PFSK-1 (cell line): ENCODE measurements at regions not wholly inside any gene's neighbourhood (a gene's known extent, or its start where the extent isn't known, plus 50 kb on each side); places are given as distances from the start of the nearest gene placed in this dataset.

Experiments used
- POLR2AphosphoS5 ChIP-seq: IDR thresholded peaks from 2 replicates; pipeline ENCODE4 v1.6.1; 2012; ENCODE audit warnings: low read depth, mild to moderate bottlenecking, control low read depth, low read length, moderate library complexity
- REST ChIP-seq, 2 experiments: IDR thresholded peaks; 2 replicates each; pipeline versions ENCODE4 v1.6.1 to v1.8.0; 2011 to 2012; ENCODE audit warnings: low read depth in 2 of 2, low read length in 2 of 2, control low read depth in 1 of 2, inconsistent platforms in 1 of 2, mild to moderate bottlenecking in 1 of 2, moderate library complexity in 1 of 2; ENCODE audit not compliant: insufficient read depth in 1 of 2
- SIN3A ChIP-seq: IDR thresholded peaks from 2 replicates; pipeline ENCODE4 v1.6.1; 2012; ENCODE audit warnings: mild to moderate bottlenecking, low read length, moderate library complexity, borderline replicate concordance; ENCODE audit not compliant: insufficient read depth
- TAF1 ChIP-seq: IDR thresholded peaks from 2 replicates; pipeline ENCODE4 v1.6.1; 2012; ENCODE audit warnings: low read length, control low read depth, borderline replicate concordance; ENCODE audit not compliant: insufficient read depth

DNA sequence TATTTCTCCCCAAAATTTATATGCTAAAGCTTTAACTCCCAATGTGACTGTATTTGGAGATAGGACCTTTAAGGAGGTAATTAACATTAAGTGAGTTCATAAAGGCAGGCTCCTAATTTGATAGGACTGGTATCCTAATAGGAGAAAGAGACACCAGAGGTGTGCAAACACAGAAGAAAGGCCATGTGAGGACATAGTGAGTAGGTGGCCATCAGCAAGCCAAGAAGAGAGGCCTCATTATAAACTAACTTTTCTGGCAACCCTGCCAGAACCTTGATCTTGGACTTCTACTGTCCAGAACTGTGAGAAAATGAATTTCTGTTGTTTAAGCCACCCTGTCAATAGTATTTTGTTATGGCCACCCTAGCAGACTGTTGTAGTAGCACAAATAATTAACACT is 177.9 kb upstream of the FUT9 start:
- TF ChIP-seq TAF1, result no peak
- no peak for TF ChIP-seq REST (IDR thresholded peaks at IDR 0.05; ENCODE audit: insufficient read depth in 1 of 2, low read depth in 2 of 2, low read length in 2 of 2)
- no peak for TF ChIP-seq POLR2AphosphoS5
- TF ChIP-seq SIN3A, result no peak
